IMR-90 (cell line): ENCODE measurements at regions not wholly inside any gene's neighbourhood (a gene's known extent, or its start where the extent isn't known, plus 50 kb on each side); places are given as distances from the start of the nearest gene placed in this dataset.

Experiments used
- ATAC-seq: fragments of 200-7000 bp; cut with Tn5 transposase; 2 replicates; pipeline ENCODE4 v1.9.1; 2020; ENCODE audit warnings: low read depth, mild to moderate bottlenecking, moderate library complexity
- BruUV-seq: library from RNA; stranded (reverse); fragments of 400-500 nt; replicated peaks from 2 replicates; lab custom pipeline; 2021; lab: Mats Ljungman, UMichigan
- CTCF ChIA-PET: fragments of 300-600 bp; formaldehyde crosslinking; extraction: SDS; loops from one replicate; lab custom pipeline; 2021; ENCODE audit warnings: antibody characterized with exemption; lab: Yijun Ruan, JAX
- POLR2A ChIA-PET: fragments of 300-600 bp; sonication (Branson Sonifier 250); formaldehyde crosslinking; loops from one replicate; lab custom pipeline; 2022; ENCODE audit warnings: antibody characterized with exemption; ENCODE audit not compliant: unreplicated experiment; lab: Charles Lee
- DNase-seq: peaks from one replicate; pipeline ENCODE4 v3.0.0; 2013
- H2AFZ ChIP-seq: replicated peaks from 2 replicates; pipeline ENCODE3; 2013; ENCODE audit warnings: low read length, mild to moderate bottlenecking; ENCODE audit not compliant: poor library complexity
- H2AK5ac ChIP-seq: 2 replicates; pipeline ENCODE4 v1.6.1; 2013; ENCODE audit warnings: low read depth, low read length, inconsistent platforms
- H2AK9ac ChIP-seq: replicated peaks from 2 replicates; pipeline ENCODE3; 2013; ENCODE audit warnings: mild to moderate bottlenecking, low read depth, low read length, moderate library complexity; ENCODE audit not compliant: poor library complexity
- H2BK120ac ChIP-seq: 2 replicates; pipeline ENCODE4 v1.6.1; 2013; ENCODE audit warnings: low read depth, low read length, inconsistent platforms
- H2BK15ac ChIP-seq: 3 replicates; pipeline ENCODE4 v1.6.1; 2013; ENCODE audit warnings: low read depth, low read length, inconsistent platforms
- H2BK20ac ChIP-seq: 2 replicates; pipeline ENCODE4 v1.6.1; 2013; ENCODE audit warnings: low read depth, mild to moderate bottlenecking, inconsistent platforms, low read length, moderate library complexity
- H2BK5ac ChIP-seq: 2 replicates; pipeline ENCODE4 v1.6.1; 2013; ENCODE audit warnings: mild to moderate bottlenecking, low read depth, low read length, inconsistent platforms; ENCODE audit not compliant: poor library complexity, severe bottlenecking
- H3K14ac ChIP-seq: replicated peaks from 2 replicates; pipeline ENCODE4 v1.6.1; 2013; ENCODE audit warnings: low read depth, low read length, inconsistent platforms
- H3K18ac ChIP-seq: 2 replicates; pipeline ENCODE4 v1.6.1; 2013; ENCODE audit warnings: low read depth, low read length, control low read depth
- H3K23ac ChIP-seq: 2 replicates; pipeline ENCODE4 v1.6.1; 2013; ENCODE audit warnings: low read depth, low read length, inconsistent platforms
- H3K27ac ChIP-seq: 2 replicates; pipeline ENCODE4 v1.5.1; 2013; ENCODE audit warnings: mild to moderate bottlenecking, control low read depth, low read length; ENCODE audit not compliant: insufficient read depth
- H3K27me3 ChIP-seq: 2 replicates; pipeline ENCODE4 v1.6.1; 2013; ENCODE audit warnings: low read length; ENCODE audit not compliant: control insufficient read depth, insufficient read depth
- H3K36me3 ChIP-seq: 2 replicates; pipeline ENCODE4 v1.6.1; 2013; ENCODE audit warnings: low read length, mixed read lengths; ENCODE audit not compliant: control insufficient read depth, insufficient read depth
- H3K4ac ChIP-seq: 2 replicates; pipeline ENCODE4 v1.6.1; 2013; ENCODE audit warnings: low read depth, low read length, inconsistent platforms
- H3K4me1 ChIP-seq: 2 replicates; pipeline ENCODE4 v1.6.1; 2013; ENCODE audit warnings: low read length, mixed read lengths; ENCODE audit not compliant: control insufficient read depth, insufficient read depth
- H3K4me2 ChIP-seq: 2 replicates; pipeline ENCODE4 v1.6.1; 2013; ENCODE audit warnings: low read depth, mild to moderate bottlenecking, control low read depth, low read length, moderate library complexity
- H3K4me3 ChIP-seq: 2 replicates; pipeline ENCODE4 v1.5.1; 2013; ENCODE audit warnings: low read depth, mild to moderate bottlenecking, control low read depth, low read length, moderate library complexity; ENCODE audit not compliant: insufficient read depth
- H3K56ac ChIP-seq: 2 replicates; pipeline ENCODE4 v1.6.1; 2013; ENCODE audit warnings: low read length, inconsistent platforms; ENCODE audit not compliant: insufficient read depth; ENCODE audit errors: extremely low read depth
- H3K79me1 ChIP-seq, 2 experiments: 2 replicates each; pipeline ENCODE4 v1.6.1; 2013; ENCODE audit warnings: low read length in 2 of 2, inconsistent platforms in 1 of 2, low read depth in 1 of 2
- H3K9ac ChIP-seq: 2 replicates; pipeline ENCODE4 v1.6.1; 2013; ENCODE audit warnings: low read depth, low read length, control low read depth
- H3K9me1 ChIP-seq: 2 replicates; pipeline ENCODE4 v1.6.1; 2013; ENCODE audit warnings: low read length, inconsistent platforms; ENCODE audit not compliant: insufficient read depth
- H3K9me3 ChIP-seq: 2 replicates; pipeline ENCODE4 v1.6.1; 2013; ENCODE audit warnings: low read length; ENCODE audit not compliant: control insufficient read depth, insufficient read depth
- H4K20me1 ChIP-seq: 2 replicates; pipeline ENCODE4 v1.6.1; 2013; ENCODE audit warnings: low read length, inconsistent platforms; ENCODE audit not compliant: insufficient read depth
- H4K5ac ChIP-seq: 2 replicates; pipeline ENCODE4 v1.6.1; 2013; ENCODE audit warnings: mild to moderate bottlenecking, low read depth, low read length, control low read depth
- H4K8ac ChIP-seq, 2 experiments: 2 replicates each; pipeline ENCODE4 v1.6.1; 2013; ENCODE audit warnings: low read depth in 2 of 2, low read length in 2 of 2, control low read depth in 1 of 2, inconsistent platforms in 1 of 2
- H4K91ac ChIP-seq: 2 replicates; pipeline ENCODE4 v1.6.1; 2013; ENCODE audit warnings: low read depth, low read length, inconsistent platforms; ENCODE audit not compliant: insufficient read depth
- BHLHE40 ChIP-seq: fragments of 150-350 bp; IDR thresholded peaks from 2 replicates; pipeline ENCODE4 v1.6.1; 2016; ENCODE audit warnings: mild to moderate bottlenecking, low read depth, low read length
- CEBPB ChIP-seq: IDR thresholded peaks from 2 replicates; pipeline ENCODE4 v1.6.1; 2012; ENCODE audit warnings: low read depth, low read length, improper control_type of control experiment
- CHD1 ChIP-seq: IDR thresholded peaks from 2 replicates; pipeline ENCODE4 v1.6.1; 2012; ENCODE audit warnings: low read depth, low read length, improper control_type of control experiment
- FOS ChIP-seq: fragments of 150-350 bp; IDR thresholded peaks from 2 replicates; pipeline ENCODE4 v1.6.1; 2016; ENCODE audit warnings: low read depth, low read length
- MAFK ChIP-seq: IDR thresholded peaks from 2 replicates; pipeline ENCODE4 v1.6.1; 2012; ENCODE audit warnings: low read depth, low read length, improper control_type of control experiment
- MAZ ChIP-seq: IDR thresholded peaks from 2 replicates; pipeline ENCODE4 v1.6.1; 2012; ENCODE audit warnings: low read depth, mild to moderate bottlenecking, low read length, improper control_type of control experiment, moderate library complexity, borderline replicate concordance
- MXI1 ChIP-seq: IDR thresholded peaks from 2 replicates; pipeline ENCODE4 v1.6.1; 2012; ENCODE audit warnings: low read depth, mild to moderate bottlenecking, low read length, moderate library complexity, borderline replicate concordance
- NFE2L2 ChIP-seq: fragments of 150-350 bp; IDR thresholded peaks from 2 replicates; pipeline ENCODE4 v1.6.1; 2016; ENCODE audit warnings: low read depth, mild to moderate bottlenecking, low read length
- POLR2A ChIP-seq: IDR thresholded peaks from 2 replicates; pipeline ENCODE4 v1.6.1; 2012; ENCODE audit warnings: mild to moderate bottlenecking, low read depth, low read length
- RCOR1 ChIP-seq: IDR thresholded peaks from 2 replicates; pipeline ENCODE4 v1.6.1; 2012; ENCODE audit warnings: mild to moderate bottlenecking, low read length, improper control_type of control experiment; ENCODE audit not compliant: insufficient replicate concordance
- RFX5 ChIP-seq: IDR thresholded peaks from 2 replicates; pipeline ENCODE4 v1.8.0; 2012; ENCODE audit warnings: low read depth, mild to moderate bottlenecking, low read length, moderate library complexity
- SMC3 ChIP-seq: fragments of 150-350 bp; IDR thresholded peaks from 2 replicates; pipeline ENCODE4 v1.6.1; 2016; ENCODE audit warnings: low read depth, mild to moderate bottlenecking, antibody characterized with exemption, low read length, moderate library complexity
- WGBS, 2 experiments: methylation state at CpG; one replicate each; pipeline versions ENCODE4 v1.1.5 to v1.1.7; 2013; ENCODE audit warnings: missing lambda C conversion rate in 2 of 2; ENCODE audit not compliant: insufficient read length in 1 of 2; ENCODE audit errors: extremely low coverage in 2 of 2; 5-methylcytosine and 5-hydroxymethylcytosine counted together
- dilution Hi-C: fragments of 300-500 bp; cut with HindIII; formaldehyde crosslinking; loops from one replicate; pipeline ENCODE4 v1.14.3; 2018; ENCODE audit warnings: low sequenced_read_pairs; ENCODE audit not compliant: unreplicated experiment
- in situ Hi-C: fragments of 300-500 bp; cut with MboI; formaldehyde crosslinking; loops from 3 replicates; pipeline ENCODE4 v1.14.3; 2019; ENCODE audit warnings: low sequenced_read_pairs, inconsistent platforms, mixed read lengths
- intact Hi-C: fragments of 100-400 bp; cut with micrococcal nuclease; formaldehyde crosslinking; loops from 2 replicates; pipeline ENCODE4 v1.10.0; 2022
- TF ChIP-seq, protein P1 (sequence below): fragments of 150-350 bp; IDR thresholded peaks from 2 replicates; pipeline ENCODE4 v1.6.1; 2017; ENCODE audit warnings: mild to moderate bottlenecking, antibody characterized with exemption, low read length, low read depth
- TF ChIP-seq, protein P2 (sequence below): fragments of 150-350 bp; IDR thresholded peaks from 2 replicates; pipeline ENCODE4 v1.6.1; 2016; ENCODE audit warnings: low read depth, mild to moderate bottlenecking, low read length, moderate library complexity, borderline replicate concordance
- TF ChIP-seq, protein P3 (sequence below): conservative IDR thresholded peaks from 2 replicates; pipeline ENCODE4 v1.5.1; 2012; ENCODE audit warnings: mild to moderate bottlenecking, low read depth, low read length, improper control_type of control experiment

DNA sequence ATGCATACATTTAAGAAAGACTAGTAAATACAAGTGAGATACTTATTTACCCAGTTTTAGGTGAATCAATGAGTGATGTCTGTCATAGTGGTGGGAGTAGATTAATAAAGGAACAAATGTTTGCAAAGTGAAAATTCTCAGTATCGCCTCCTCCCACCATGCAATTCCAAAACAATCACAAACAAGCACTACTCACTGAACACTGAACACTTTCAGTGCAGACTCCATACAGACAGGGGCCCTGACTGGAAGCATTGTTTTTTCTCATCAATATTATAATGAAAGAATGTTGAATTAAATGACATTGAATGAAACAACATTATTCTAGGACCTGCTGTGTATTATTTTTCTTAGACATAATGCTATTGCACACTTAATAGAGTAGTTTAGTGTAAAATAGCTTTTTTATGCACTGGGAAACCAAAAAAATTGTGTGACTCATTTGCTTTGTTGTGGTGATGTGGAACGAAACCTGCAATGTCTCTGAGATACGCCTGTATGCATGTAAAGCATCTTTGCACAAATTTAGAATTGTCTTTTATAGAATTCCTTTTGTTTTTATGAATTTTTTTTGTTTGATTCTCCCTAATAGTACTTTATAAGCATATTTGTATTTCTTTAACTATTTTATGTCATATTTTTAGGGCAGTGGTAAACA is 317.5 kb downstream of the UTRN start:
- Histone ChIP-seq H4K8ac (no peak overlapping the region), H2BK15ac (no peak overlapping the region), H3K23ac (no peak overlapping the region), H3K4me2 (no peak overlapping the region), H3K9ac (no peak overlapping the region), H3K14ac (no peak overlapping the region), H2AFZ (no peak overlapping the region), H2BK20ac (no peak overlapping the region), H3K9me1 (no peaks in the 10 kb centered on the region), H3K4me3 (no peak overlapping the region), H3K36me3 (no peaks in the 10 kb centered on the region), H2BK5ac (no peak overlapping the region), H3K4me1 (no peaks in the 10 kb centered on the region), H3K56ac (no peak overlapping the region), H4K20me1 (no peaks in the 10 kb centered on the region), H4K5ac (no peak overlapping the region), H4K91ac (no peak overlapping the region), H3K27ac (no peak overlapping the region), H2AK9ac (no peak overlapping the region), H3K4ac (no peak overlapping the region), H3K27me3 (no peaks in the 10 kb centered on the region), H2AK5ac (no peak overlapping the region), H3K79me1 (no peaks in the 10 kb centered on the region; a peak in 1 of 4 replicates), H2BK120ac (no peak overlapping the region), H3K9me3 (no peaks in the 10 kb centered on the region; the same call in 1 of the 2 replicates), H3K18ac (no peak overlapping the region)
- WGBS, 2 experiments = no CpG with 5 or more reads among the region's 3 CpGs
- no peak for TF ChIP-seq SMC3
- no peak for TF ChIP-seq RCOR1
- TF ChIP-seq MAFK = no peak
- TF ChIP-seq, protein P1, sequence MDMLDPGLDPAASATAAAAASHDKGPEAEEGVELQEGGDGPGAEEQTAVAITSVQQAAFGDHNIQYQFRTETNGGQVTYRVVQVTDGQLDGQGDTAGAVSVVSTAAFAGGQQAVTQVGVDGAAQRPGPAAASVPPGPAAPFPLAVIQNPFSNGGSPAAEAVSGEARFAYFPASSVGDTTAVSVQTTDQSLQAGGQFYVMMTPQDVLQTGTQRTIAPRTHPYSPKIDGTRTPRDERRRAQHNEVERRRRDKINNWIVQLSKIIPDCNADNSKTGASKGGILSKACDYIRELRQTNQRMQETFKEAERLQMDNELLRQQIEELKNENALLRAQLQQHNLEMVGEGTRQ = no peak
- no peak for TF ChIP-seq POLR2A
- TF ChIP-seq BHLHE40 = no peak
- TF ChIP-seq MXI1 = no peak
- TF ChIP-seq CHD1 = no peak
- TF ChIP-seq, protein P2, sequence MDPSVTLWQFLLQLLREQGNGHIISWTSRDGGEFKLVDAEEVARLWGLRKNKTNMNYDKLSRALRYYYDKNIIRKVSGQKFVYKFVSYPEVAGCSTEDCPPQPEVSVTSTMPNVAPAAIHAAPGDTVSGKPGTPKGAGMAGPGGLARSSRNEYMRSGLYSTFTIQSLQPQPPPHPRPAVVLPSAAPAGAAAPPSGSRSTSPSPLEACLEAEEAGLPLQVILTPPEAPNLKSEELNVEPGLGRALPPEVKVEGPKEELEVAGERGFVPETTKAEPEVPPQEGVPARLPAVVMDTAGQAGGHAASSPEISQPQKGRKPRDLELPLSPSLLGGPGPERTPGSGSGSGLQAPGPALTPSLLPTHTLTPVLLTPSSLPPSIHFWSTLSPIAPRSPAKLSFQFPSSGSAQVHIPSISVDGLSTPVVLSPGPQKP = no peak
- TF ChIP-seq, protein P3, sequence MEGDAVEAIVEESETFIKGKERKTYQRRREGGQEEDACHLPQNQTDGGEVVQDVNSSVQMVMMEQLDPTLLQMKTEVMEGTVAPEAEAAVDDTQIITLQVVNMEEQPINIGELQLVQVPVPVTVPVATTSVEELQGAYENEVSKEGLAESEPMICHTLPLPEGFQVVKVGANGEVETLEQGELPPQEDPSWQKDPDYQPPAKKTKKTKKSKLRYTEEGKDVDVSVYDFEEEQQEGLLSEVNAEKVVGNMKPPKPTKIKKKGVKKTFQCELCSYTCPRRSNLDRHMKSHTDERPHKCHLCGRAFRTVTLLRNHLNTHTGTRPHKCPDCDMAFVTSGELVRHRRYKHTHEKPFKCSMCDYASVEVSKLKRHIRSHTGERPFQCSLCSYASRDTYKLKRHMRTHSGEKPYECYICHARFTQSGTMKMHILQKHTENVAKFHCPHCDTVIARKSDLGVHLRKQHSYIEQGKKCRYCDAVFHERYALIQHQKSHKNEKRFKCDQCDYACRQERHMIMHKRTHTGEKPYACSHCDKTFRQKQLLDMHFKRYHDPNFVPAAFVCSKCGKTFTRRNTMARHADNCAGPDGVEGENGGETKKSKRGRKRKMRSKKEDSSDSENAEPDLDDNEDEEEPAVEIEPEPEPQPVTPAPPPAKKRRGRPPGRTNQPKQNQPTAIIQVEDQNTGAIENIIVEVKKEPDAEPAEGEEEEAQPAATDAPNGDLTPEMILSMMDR = no peak
- TF ChIP-seq RFX5 = no peak
- TF ChIP-seq FOS = no peak
- TF ChIP-seq NFE2L2 = no peak
- no peak for TF ChIP-seq CEBPB
- TF ChIP-seq MAZ = no peak
- ATAC-seq = no peak
- ChIA-PET POLR2A (no interaction called here), CTCF (no interaction called here)
- dilution Hi-C loops = no loop called here
- BruUV-seq = no TSS peak
- DNase-seq = no peak
- in situ Hi-C loops = no loop called here
- intact Hi-C loops = no loop called here
